Panc1 (cell line): ENCODE measurements at regions not wholly inside any gene's neighbourhood (a gene's known extent, or its start where the extent isn't known, plus 50 kb on each side); places are given as distances from the start of the nearest gene placed in this dataset.

Experiments used
- POLR2AphosphoS5 ChIP-seq: IDR thresholded peaks from 2 replicates; pipeline ENCODE4 v1.6.1; 2012; ENCODE audit warnings: mild to moderate bottlenecking, low read depth, low read length, moderate library complexity
- SIN3A ChIP-seq: IDR thresholded peaks from 2 replicates; pipeline ENCODE4 v1.6.1; 2012; ENCODE audit warnings: low read depth, mild to moderate bottlenecking, low read length, moderate library complexity, borderline replicate concordance; ENCODE audit not compliant: insufficient read depth
- TCF7L2 ChIP-seq: IDR thresholded peaks from 2 replicates; pipeline ENCODE4 v1.6.1; 2011; ENCODE audit warnings: mild to moderate bottlenecking, low read depth, low read length, inconsistent platforms
- TF ChIP-seq, protein P1 (sequence below): fragments of 450-650 bp; IDR thresholded peaks from 2 replicates; pipeline ENCODE4 v1.5.1; 2017; ENCODE audit warnings: mild to moderate bottlenecking

DNA sequence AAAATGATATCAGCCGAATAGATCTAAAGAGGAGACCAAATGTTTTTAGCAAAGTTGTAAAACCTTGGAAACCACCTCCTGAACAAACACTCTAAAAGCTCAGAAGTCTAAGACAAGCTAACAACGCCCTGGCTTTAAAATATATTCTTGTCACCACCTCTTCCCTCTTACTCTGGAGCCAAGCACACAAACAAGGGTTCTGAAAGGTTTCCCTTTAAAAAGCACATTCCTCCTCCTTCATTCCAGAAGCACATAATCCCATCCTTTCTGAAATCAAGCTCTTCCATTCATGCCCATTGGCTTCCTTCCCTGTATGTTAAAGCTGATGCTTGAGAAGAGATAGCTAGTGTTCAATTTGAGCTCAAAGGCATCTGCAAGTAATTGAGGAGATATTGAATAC lies 382.0 kb downstream of the LNPK start:
- TF ChIP-seq SIN3A (no peak), POLR2AphosphoS5 (no peak), TCF7L2 (no peak)
- TF ChIP-seq, protein P1, sequence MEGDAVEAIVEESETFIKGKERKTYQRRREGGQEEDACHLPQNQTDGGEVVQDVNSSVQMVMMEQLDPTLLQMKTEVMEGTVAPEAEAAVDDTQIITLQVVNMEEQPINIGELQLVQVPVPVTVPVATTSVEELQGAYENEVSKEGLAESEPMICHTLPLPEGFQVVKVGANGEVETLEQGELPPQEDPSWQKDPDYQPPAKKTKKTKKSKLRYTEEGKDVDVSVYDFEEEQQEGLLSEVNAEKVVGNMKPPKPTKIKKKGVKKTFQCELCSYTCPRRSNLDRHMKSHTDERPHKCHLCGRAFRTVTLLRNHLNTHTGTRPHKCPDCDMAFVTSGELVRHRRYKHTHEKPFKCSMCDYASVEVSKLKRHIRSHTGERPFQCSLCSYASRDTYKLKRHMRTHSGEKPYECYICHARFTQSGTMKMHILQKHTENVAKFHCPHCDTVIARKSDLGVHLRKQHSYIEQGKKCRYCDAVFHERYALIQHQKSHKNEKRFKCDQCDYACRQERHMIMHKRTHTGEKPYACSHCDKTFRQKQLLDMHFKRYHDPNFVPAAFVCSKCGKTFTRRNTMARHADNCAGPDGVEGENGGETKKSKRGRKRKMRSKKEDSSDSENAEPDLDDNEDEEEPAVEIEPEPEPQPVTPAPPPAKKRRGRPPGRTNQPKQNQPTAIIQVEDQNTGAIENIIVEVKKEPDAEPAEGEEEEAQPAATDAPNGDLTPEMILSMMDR, result no peak
